ENCODE measurements at regions not wholly inside any gene's neighbourhood (a gene's known extent, or its start where the extent isn't known, plus 50 kb on each side); places are given as distances from the start of the nearest gene placed in this dataset.

DNA sequence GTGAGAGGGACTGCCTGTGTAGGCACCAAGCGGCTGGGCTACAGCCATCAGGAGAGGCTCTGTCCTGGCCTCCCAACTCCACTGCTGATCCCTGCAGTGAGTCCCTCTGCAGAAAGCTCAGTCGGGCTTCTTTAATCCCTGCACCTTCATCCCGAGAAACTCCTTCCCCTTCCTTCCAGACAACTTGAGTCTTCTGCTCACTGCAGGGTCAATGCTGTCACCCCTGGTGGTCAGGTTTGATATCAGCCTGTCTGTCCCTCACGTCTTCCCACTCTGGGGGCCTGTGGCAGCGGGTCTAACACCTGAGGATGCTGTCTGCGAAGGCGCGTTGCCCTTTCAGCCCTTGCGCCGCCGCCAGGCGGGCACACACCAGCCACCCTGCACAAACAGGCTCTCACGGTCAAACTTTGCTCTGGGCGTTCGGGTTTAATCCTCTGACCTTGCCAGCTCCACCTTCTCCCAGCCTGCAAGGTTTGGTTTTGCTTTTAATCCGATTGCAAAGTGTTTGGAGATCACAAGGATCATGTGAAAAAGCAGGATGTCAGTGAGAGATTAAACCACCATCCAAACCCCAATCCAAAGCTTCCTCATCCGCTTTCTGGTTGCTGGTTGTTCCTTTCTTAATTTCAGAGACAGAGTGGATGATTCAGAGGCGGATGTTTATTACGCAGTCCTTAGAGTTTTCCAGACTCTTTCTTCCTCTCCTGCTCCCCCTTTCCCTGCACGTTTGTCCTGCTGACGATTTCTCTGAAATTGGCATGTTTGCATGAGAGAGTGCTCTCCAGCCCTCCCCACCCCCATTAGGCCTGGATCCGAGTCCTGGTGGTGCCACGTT lies 74.8 kb upstream of the SLC34A2 start:
- no peak for DNase-seq

DNA sequence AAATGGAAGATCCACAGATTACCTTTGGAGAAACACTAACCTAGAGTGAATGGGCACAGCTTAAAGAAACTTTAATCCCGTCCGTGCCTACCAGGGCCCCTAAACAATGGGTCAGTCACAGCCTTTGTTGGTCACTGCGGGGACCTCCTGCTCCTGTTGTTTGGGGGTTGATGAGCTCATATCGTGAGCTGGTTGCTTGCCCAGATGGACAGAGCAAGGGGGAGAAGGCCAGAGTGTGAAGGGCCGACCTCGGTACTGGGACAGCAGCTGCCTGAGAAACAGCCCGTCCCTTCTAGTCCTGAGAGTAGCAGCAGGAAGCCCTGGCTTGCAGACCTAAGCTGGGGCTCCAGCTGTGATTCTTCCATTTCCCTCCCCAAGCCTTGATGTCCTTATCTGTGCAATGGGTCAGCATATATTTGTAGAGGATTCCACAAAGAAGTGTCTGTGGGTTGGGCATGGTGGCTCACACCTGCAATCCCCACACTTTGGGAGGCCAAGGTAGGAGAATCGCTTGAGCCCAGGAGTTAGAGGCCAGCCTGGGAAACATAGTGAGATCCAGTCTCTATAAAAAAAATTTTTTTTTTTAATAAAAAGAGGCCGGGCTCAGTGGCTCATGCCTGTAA lies 69.6 kb upstream of the SLC34A2 start:
- no peak for DNase-seq

DNA sequence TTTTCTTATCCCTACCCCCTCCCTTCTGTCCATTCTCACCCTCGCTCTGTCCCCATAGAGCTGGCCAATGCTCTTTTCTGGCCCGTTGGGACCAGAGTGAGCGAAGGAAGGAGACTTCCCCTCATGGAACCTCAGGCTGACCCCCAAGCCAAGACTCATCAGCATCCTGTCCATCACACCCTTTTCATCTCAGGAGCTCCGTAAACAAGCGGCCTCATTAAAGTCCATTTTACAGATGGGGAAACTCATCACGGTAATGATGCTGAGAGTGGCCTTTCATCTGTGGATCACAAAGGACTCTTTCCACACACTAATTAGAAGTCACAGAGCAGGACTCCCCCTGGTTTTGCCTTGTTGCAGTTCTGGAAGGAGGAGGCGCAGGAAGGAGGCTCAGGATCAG lies 67.4 kb upstream of the SLC34A2 start:
- DNase-seq = no peak

DNA sequence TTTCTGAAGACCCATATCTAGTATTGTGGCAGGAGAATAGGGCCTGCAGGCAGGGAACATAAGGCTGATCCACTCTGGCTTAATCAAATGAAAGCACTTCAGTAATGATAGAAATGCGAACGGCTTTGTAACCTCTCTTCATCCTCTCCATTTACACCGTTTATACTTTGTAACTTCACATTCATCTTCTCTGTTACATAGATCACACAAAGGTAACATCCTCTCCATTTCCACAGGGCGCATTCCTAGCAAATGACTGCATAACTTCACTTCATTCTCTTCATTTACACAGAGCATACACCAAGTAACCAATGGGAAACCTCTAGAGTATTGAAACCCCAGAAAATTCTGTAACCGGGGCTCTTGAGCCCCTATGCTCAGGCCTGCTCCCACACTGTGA lies 65.5 kb upstream of the SLC34A2 start:
- DNase-seq = no peak

DNA sequence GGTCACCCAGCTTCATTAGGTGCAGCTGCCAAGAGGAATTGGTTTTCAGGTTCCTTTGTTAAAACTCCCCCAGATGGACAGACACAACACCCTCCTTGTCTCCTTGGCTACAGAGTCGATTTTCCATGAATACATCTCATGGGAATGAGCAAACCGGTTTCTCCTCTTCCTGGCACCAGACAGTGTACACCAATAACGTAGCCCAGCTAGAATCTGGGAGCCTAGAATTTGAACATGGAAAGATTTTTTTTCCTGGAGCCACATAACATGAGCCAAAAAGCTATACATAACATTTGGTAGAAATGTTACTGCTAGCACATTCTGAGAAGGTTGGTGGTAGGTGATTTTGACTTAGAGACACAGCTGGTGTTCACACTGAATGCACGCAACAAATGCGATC lies 62.9 kb upstream of the SLC34A2 start:
- DNase-seq = no peak
